Stomach (tissue), 8 donors: ENCODE measurements at regions not wholly inside any gene's neighbourhood (a gene's known extent, or its start where the extent isn't known, plus 50 kb on each side); places are given as distances from the start of the nearest gene placed in this dataset.
"Not testable (repeated sequence)": the region's sequence is repeated elsewhere in the genome, so short reads cannot be mapped to it uniquely, and the experiment has no call there.

Experiments used
- DNase-seq, 2 donors: peaks; one replicate each; pipeline versions ENCODE4 v3.0.0 to v3.0.0-alpha.2; 2013 to 2019
- H3K27ac ChIP-seq, 5 donors: fragments of 200-600 bp in 4 of 5; sonication (generic) in 4 of 5; one replicate each; pipeline ENCODE4 v1.5.1; 2013 to 2019; ENCODE audit warnings: mild to moderate bottlenecking in 1 of 5, moderate library complexity in 1 of 5
- H3K27me3 ChIP-seq, 3 donors: fragments of 200-600 bp; sonication (generic); one replicate each; pipeline ENCODE4 v1.5.1; 2017 to 2019; ENCODE audit warnings: mixed run types in 1 of 3
- H3K36me3 ChIP-seq, 4 donors: fragments of 200-600 bp; sonication (generic); 1 replicate in 3 of 4; 2 replicates in 1 of 4; pipeline ENCODE4 v1.5.1; 2016 to 2019
- H3K4me1 ChIP-seq, 4 donors: fragments of 200-600 bp; sonication (generic); one replicate each; pipeline ENCODE4 v1.5.1; 2016 to 2019
- H3K4me3 ChIP-seq, 4 donors: fragments of 200-600 bp; sonication (generic) in 3 of 4; one replicate each; pipeline ENCODE4 v1.5.1; 2016 to 2019; ENCODE audit warnings: mild to moderate bottlenecking in 1 of 4
- H3K9me3 ChIP-seq, 4 donors: fragments of 200-600 bp; sonication (generic); one replicate each; pipeline ENCODE4 v1.5.1; 2016 to 2019
- CTCF ChIP-seq, 7 experiments: fragments of 450-650 bp in 4 of 7; fragments of 200-600 bp in 3 of 7; sonication (generic) in 3 of 7; IDR thresholded peaks; one replicate each; pipeline ENCODE4 v1.5.1; 2016 to 2019; ENCODE audit warnings: antibody characterized with exemption in 7 of 7, control low read depth in 2 of 7, mild to moderate bottlenecking in 1 of 7
- EP300 ChIP-seq: sonication (generic); formaldehyde crosslinking; IDR thresholded peaks from one replicate; pipeline ENCODE4 v1.6.1; 2017; ENCODE audit warnings: antibody characterized with exemption
- POLR2A ChIP-seq, 4 donors: fragments of 450-650 bp; IDR thresholded peaks; one replicate each; pipeline ENCODE4 v1.6.1; 2016; ENCODE audit warnings: antibody characterized with exemption in 4 of 4, control low read depth in 2 of 4, mild to moderate bottlenecking in 1 of 4, moderate library complexity in 1 of 4
- POLR2AphosphoS5 ChIP-seq, 3 donors: sonication (generic); formaldehyde crosslinking; IDR thresholded peaks; one replicate each; pipeline ENCODE4 v1.6.1; 2016; ENCODE audit warnings: antibody characterized with exemption in 3 of 3
- WGBS, 5 donors: extraction: QIAGEN DNeasy Blood & Tissue Kit in 3 of 5; methylation state at CpG; one replicate each; pipeline versions ENCODE4 v1.1.5 to v1.1.7; 2013 to 2018; 5-methylcytosine and 5-hydroxymethylcytosine counted together
- intact Hi-C: fragments of 100-400 bp; cut with DNase I; formaldehyde crosslinking; loops from one replicate; pipeline ENCODE4 v1.15.1; 2023; ENCODE audit warnings: low total_unique reads
- donor health status: healthy with polysubstance abuse.
- donor health status: Bipolar disorder and iron deficiency.
- donor health status: healthy.

- H3K27ac ChIP-seq: no peak overlapping the region
- no peak for TF ChIP-seq POLR2A (IDR thresholded peaks at IDR 0.05)
- no peak for TF ChIP-seq POLR2AphosphoS5 (IDR thresholded peaks at IDR 0.05)
- TF ChIP-seq CTCF (IDR thresholded peaks at IDR 0.05): no peak
- TF ChIP-seq EP300: no peak
- H3K36me3 ChIP-seq: no peaks in the 10 kb centered on the region
- intact Hi-C loops: no loop called here
- peak in 1 of 2 donors; percentile 3 for DNase-seq
- H3K4me1 ChIP-seq: no peaks in the 10 kb centered on the region
- no peaks in the 10 kb centered on the region for H3K27me3 ChIP-seq
- 59 to 75% (median 61%) methylated on average over 4 of the region's 4 CpGs for WGBS, 5 donors
- H3K4me3 ChIP-seq: no peak overlapping the region
- H3K9me3 ChIP-seq: no peaks in the 10 kb centered on the region
Observed at GRCh38 chr13:70755456-70755855, 647.2 kb upstream of the KLHL1 start.

DNA sequence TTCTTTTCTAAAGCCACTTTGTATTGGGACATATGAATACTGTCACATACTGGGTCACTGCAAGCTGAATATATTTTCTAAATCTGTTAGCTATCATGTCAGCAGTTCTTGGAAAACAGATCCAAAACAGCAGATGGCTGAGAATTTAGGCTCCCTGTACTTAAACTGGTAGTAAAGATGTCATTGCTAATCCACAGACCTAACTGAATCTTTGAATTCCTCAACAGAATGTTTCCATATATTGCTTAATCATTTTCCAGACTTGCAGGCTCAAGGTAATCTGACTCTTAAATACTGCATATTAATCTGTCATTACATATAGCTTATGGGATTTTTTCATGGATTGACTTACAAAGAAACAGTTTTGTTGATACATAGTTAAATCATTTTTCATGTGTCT is 639.0 kb upstream of the KLHL1 start:
- Histone ChIP-seq H3K36me3 (no peaks in the 10 kb centered on the region), H3K27ac (no peak overlapping the region), H3K9me3 (no peaks in the 10 kb centered on the region), H3K4me3 (no peak overlapping the region), H3K27me3 (no peaks in the 10 kb centered on the region), H3K4me1 (no peaks in the 10 kb centered on the region)
- no peak for DNase-seq
- intact Hi-C loops: no loop called here
- TF ChIP-seq POLR2A (IDR thresholded peaks at IDR 0.05) (no peak), CTCF (IDR thresholded peaks at IDR 0.05) (no peak), POLR2AphosphoS5 (IDR thresholded peaks at IDR 0.05) (no peak), EP300 (no peak)

GRCh38 chr13:70746469-70746868 is 638.2 kb upstream of the KLHL1 start:
- H3K4me1 ChIP-seq, H3K9me3 ChIP-seq, H3K27ac ChIP-seq, H3K4me3 ChIP-seq, intact Hi-C loops, H3K36me3 ChIP-seq, H3K27me3 ChIP-seq, DNase-seq: not testable (repeated sequence)
- WGBS, 5 donors: 92 to 98% (median 95%) methylated on average over 6 of the region's 6 CpGs

GRCh38 chr13:70736622-70737317 is 628.5 kb upstream of the KLHL1 start:
- Histone ChIP-seq H3K36me3 (no peaks in the 10 kb centered on the region), H3K4me3 (no peak overlapping the region), H3K27ac (no peak overlapping the region), H3K9me3 (no peaks in the 10 kb centered on the region), H3K27me3 (no peaks in the 10 kb centered on the region), H3K4me1 (no peaks in the 10 kb centered on the region)
- DNase-seq: no peak
- whole genome bisulfite sequencing, 5 donors: 83 to 97% (median 94%) methylated on average over 1 of the region's 1 CpG
- no peak for TF ChIP-seq POLR2A (IDR thresholded peaks at IDR 0.05)
- TF ChIP-seq POLR2AphosphoS5 (IDR thresholded peaks at IDR 0.05): no peak
- no peak for TF ChIP-seq EP300
- no peak for TF ChIP-seq CTCF (IDR thresholded peaks at IDR 0.05)
- intact Hi-C loops: no loop called here

- Histone ChIP-seq H3K36me3 (no peaks in the 10 kb centered on the region), H3K4me1 (no peaks in the 10 kb centered on the region), H3K4me3 (no peak overlapping the region), H3K27ac (no peak overlapping the region), H3K27me3 (no peaks in the 10 kb centered on the region), H3K9me3 (no peaks in the 10 kb centered on the region)
- DNase-seq: no peak
- WGBS, 5 donors: 28 to 48% (median 41%) methylated on average over 2 of the region's 2 CpGs
- intact Hi-C loops: no loop called here
- no peak for TF ChIP-seq EP300
- no peak for TF ChIP-seq POLR2A (IDR thresholded peaks at IDR 0.05)
- no peak for TF ChIP-seq POLR2AphosphoS5 (IDR thresholded peaks at IDR 0.05)
- no peak for TF ChIP-seq CTCF (IDR thresholded peaks at IDR 0.05)
Observed at GRCh38 chr13:70732611-70733010, 624.4 kb upstream of the KLHL1 start.
